Stomach (tissue), 8 donors: ENCODE measurements at regions not wholly inside any gene's neighbourhood (a gene's known extent, or its start where the extent isn't known, plus 50 kb on each side); places are given as distances from the start of the nearest gene placed in this dataset.

Experiments
- DNase-seq, 2 donors: peaks; one replicate each; pipeline versions ENCODE4 v3.0.0 to v3.0.0-alpha.2; 2013 to 2019
- H3K27ac ChIP-seq, 5 donors: fragments of 200-600 bp in 4 of 5; sonication (generic) in 4 of 5; one replicate each; pipeline ENCODE4 v1.5.1; 2013 to 2019; ENCODE audit warnings: mild to moderate bottlenecking in 1 of 5, moderate library complexity in 1 of 5
- H3K27me3 ChIP-seq, 3 donors: fragments of 200-600 bp; sonication (generic); one replicate each; pipeline ENCODE4 v1.5.1; 2017 to 2019; ENCODE audit warnings: mixed run types in 1 of 3
- H3K36me3 ChIP-seq, 4 donors: fragments of 200-600 bp; sonication (generic); 1 replicate in 3 of 4; 2 replicates in 1 of 4; pipeline ENCODE4 v1.5.1; 2016 to 2019
- H3K4me1 ChIP-seq, 4 donors: fragments of 200-600 bp; sonication (generic); one replicate each; pipeline ENCODE4 v1.5.1; 2016 to 2019
- H3K4me3 ChIP-seq, 4 donors: fragments of 200-600 bp; sonication (generic) in 3 of 4; one replicate each; pipeline ENCODE4 v1.5.1; 2016 to 2019; ENCODE audit warnings: mild to moderate bottlenecking in 1 of 4
- H3K9me3 ChIP-seq, 4 donors: fragments of 200-600 bp; sonication (generic); one replicate each; pipeline ENCODE4 v1.5.1; 2016 to 2019
- EP300 ChIP-seq: sonication (generic); formaldehyde crosslinking; IDR thresholded peaks from one replicate; pipeline ENCODE4 v1.6.1; 2017; ENCODE audit warnings: antibody characterized with exemption
- POLR2A ChIP-seq, 4 donors: fragments of 450-650 bp; IDR thresholded peaks; one replicate each; pipeline ENCODE4 v1.6.1; 2016; ENCODE audit warnings: antibody characterized with exemption in 4 of 4, control low read depth in 2 of 4, mild to moderate bottlenecking in 1 of 4, moderate library complexity in 1 of 4
- POLR2AphosphoS5 ChIP-seq, 3 donors: sonication (generic); formaldehyde crosslinking; IDR thresholded peaks; one replicate each; pipeline ENCODE4 v1.6.1; 2016; ENCODE audit warnings: antibody characterized with exemption in 3 of 3
- WGBS, 5 donors: extraction: QIAGEN DNeasy Blood & Tissue Kit in 3 of 5; methylation state at CpG; one replicate each; pipeline versions ENCODE4 v1.1.5 to v1.1.7; 2013 to 2018; 5-methylcytosine and 5-hydroxymethylcytosine counted together
- intact Hi-C: fragments of 100-400 bp; cut with DNase I; formaldehyde crosslinking; loops from one replicate; pipeline ENCODE4 v1.15.1; 2023; ENCODE audit warnings: low total_unique reads
- TF ChIP-seq, protein P1 (sequence below), 7 experiments: fragments of 450-650 bp in 4 of 7; fragments of 200-600 bp in 3 of 7; sonication (generic) in 3 of 7; IDR thresholded peaks; one replicate each; pipeline ENCODE4 v1.5.1; 2016 to 2019; ENCODE audit warnings: antibody characterized with exemption in 7 of 7, control low read depth in 2 of 7, mild to moderate bottlenecking in 1 of 7
- donor health status: healthy with polysubstance abuse.
- donor health status: Bipolar disorder and iron deficiency.
- donor health status: healthy.

DNA sequence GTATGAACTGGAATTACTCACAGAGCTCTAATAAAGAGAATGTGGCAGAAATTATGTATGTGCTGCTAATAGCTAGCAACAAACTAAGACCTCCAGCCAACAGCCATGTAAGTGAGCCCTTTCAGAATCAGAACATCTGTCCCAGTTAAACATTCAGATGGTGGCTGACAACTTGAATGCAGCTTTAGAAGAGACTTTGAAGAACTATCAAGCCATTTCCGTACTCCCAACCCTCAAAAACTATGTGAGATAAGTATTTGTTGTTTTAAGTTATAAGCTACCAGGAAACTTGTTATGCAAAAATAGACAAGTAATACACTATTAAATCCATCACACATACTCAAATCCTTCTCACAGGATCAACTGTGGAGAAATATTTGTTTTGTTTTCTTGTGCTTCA, 205.2 kb upstream of the EDIL3 start:
- WGBS, 5 donors, result 55 to 77% (median 67%) methylated on average over 1 of the region's 1 CpG
- H3K9me3 ChIP-seq, result no peaks in the 10 kb centered on the region
- TF ChIP-seq POLR2AphosphoS5 (IDR thresholded peaks at IDR 0.05) (no peak), POLR2A (IDR thresholded peaks at IDR 0.05) (no peak), EP300 (no peak)
- TF ChIP-seq, protein P1, sequence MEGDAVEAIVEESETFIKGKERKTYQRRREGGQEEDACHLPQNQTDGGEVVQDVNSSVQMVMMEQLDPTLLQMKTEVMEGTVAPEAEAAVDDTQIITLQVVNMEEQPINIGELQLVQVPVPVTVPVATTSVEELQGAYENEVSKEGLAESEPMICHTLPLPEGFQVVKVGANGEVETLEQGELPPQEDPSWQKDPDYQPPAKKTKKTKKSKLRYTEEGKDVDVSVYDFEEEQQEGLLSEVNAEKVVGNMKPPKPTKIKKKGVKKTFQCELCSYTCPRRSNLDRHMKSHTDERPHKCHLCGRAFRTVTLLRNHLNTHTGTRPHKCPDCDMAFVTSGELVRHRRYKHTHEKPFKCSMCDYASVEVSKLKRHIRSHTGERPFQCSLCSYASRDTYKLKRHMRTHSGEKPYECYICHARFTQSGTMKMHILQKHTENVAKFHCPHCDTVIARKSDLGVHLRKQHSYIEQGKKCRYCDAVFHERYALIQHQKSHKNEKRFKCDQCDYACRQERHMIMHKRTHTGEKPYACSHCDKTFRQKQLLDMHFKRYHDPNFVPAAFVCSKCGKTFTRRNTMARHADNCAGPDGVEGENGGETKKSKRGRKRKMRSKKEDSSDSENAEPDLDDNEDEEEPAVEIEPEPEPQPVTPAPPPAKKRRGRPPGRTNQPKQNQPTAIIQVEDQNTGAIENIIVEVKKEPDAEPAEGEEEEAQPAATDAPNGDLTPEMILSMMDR (IDR thresholded peaks at IDR 0.05), result no peak
- H3K4me3 ChIP-seq, result no peak overlapping the region
- H3K27ac ChIP-seq, result no peak overlapping the region
- intact Hi-C loops, result no loop called here
- H3K27me3 ChIP-seq, result no peaks in the 10 kb centered on the region
- H3K36me3 ChIP-seq, result no peaks in the 10 kb centered on the region
- no peak for DNase-seq
- no peaks in the 10 kb centered on the region for H3K4me1 ChIP-seq

DNA sequence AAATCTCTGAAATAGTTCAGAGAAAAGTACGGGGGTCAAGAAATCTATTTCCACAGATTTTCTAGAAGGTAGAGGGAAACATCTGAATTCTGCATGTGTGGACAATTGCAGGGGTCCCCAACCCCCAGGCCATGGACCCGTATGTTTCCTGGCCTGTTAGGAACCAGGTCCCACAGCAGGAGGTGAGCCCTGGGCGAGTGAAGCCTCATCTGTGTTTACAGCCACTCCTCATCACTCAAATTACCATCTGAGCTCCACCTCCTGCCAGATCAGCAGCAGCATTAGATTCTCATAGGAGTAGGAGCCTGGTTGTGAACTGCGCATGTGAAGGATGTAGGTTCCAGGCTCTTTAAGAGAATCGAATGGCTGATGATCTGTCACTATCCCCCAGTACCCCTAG, 200.5 kb upstream of the EDIL3 start:
- 72 to 85% (median 78%) methylated on average over 5 of the region's 5 CpGs for WGBS, 5 donors
- Histone ChIP-seq H3K9me3 (peaks cover 0 to 8% (median 0%) of the 10 kb centered on the region in 4 donors), H3K27me3 (no peaks in the 10 kb centered on the region), H3K4me3 (no peak overlapping the region), H3K36me3 (no peaks in the 10 kb centered on the region), H3K27ac (no peak overlapping the region), H3K4me1 (no peaks in the 10 kb centered on the region)
- no peak for DNase-seq
- TF ChIP-seq, protein P1 (IDR thresholded peaks at IDR 0.05), result no peak
- no peak for TF ChIP-seq POLR2A (IDR thresholded peaks at IDR 0.05)
- no peak for TF ChIP-seq EP300
- TF ChIP-seq POLR2AphosphoS5 (IDR thresholded peaks at IDR 0.05), result no peak
- intact Hi-C loops, result no loop called here

DNA sequence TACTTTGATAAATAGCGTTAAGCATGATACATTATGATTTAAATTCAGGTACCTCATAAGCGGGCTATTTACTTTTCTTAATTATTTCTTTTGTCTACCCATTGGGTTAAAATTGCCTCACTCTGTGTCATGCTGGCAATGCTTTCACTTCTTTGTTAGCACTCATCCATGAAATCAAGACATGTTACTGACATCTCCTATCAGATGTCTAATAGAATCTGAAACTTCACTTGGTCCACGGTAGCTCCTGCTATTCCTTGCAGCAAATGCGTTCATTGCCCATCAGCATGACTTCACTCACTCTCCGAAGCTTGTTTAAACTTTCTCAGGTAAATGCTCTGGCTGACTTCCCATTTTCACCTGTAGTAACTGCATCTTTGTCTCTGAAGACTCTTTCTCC, 193.5 kb upstream of the EDIL3 start:
- intact Hi-C loops, result no loop called here
- 75 to 81% (median 80%) methylated on average over 5 of the region's 5 CpGs for WGBS, 5 donors

DNA sequence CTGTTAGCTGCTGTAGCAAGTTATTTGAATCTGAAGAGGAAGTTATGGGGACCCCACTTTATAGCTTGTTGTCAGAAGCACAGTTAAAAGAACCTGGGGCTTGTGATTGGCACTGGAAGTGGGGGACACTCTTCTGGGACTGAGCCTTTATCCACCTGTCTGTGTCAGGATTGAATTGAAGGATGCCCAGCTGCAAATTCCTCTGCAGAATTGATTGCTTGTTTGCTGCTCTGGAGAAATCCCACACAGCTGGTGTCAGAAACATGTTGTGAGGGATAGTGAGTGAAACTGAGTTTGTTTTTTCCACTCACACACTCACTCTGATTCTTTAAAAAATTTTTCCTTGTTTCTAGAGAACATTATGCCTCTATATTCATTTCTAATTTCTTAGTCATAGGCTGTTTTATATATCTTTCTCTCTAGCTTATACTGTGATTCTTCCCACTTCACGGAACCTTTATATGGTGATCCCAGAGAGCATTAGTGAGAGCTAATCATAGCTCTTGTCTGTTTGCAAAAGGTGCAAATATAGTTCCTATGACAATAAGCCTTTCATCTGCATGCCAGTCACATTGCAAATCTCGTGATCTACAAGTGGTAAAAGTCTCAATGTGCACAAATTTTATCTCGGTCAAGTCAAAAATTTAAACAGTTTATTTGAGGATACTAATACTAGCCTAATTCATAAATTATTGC, 188.5 kb upstream of the EDIL3 start:
- H3K4me3 ChIP-seq, result no peak overlapping the region
- H3K27ac ChIP-seq, result no peak overlapping the region
- no peaks in the 10 kb centered on the region for H3K36me3 ChIP-seq
- no peak for DNase-seq
- intact Hi-C loops, result no loop called here
- H3K27me3 ChIP-seq, result no peaks in the 10 kb centered on the region
- 70 to 79% (median 74%) methylated on average over 3 of the region's 3 CpGs for WGBS, 5 donors
- H3K9me3 ChIP-seq, result no peaks in the 10 kb centered on the region
- H3K4me1 ChIP-seq, result no peaks in the 10 kb centered on the region
- no peak for TF ChIP-seq POLR2AphosphoS5 (IDR thresholded peaks at IDR 0.05)
- TF ChIP-seq, protein P1 (IDR thresholded peaks at IDR 0.05), result no peak
- no peak for TF ChIP-seq EP300
- no peak for TF ChIP-seq POLR2A (IDR thresholded peaks at IDR 0.05)

More for the DNA sequence above, 193.5 kb upstream of the EDIL3 start:
- Histone ChIP-seq H3K27me3 (no peaks in the 10 kb centered on the region), H3K27ac (no peak overlapping the region), H3K36me3 (no peaks in the 10 kb centered on the region), H3K4me1 (no peaks in the 10 kb centered on the region), H3K4me3 (no peak overlapping the region), H3K9me3 (peaks cover 0 to 2% (median 0%) of the 10 kb centered on the region in 4 donors)
- no peak for DNase-seq
- TF ChIP-seq EP300 (no peak), POLR2A (IDR thresholded peaks at IDR 0.05) (no peak), POLR2AphosphoS5 (IDR thresholded peaks at IDR 0.05) (no peak)
- TF ChIP-seq, protein P1 (IDR thresholded peaks at IDR 0.05), result no peak
